HG03045 (cell line): ENCODE measurements at regions not wholly inside any gene's neighbourhood (a gene's known extent, or its start where the extent isn't known, plus 50 kb on each side); places are given as distances from the start of the nearest gene placed in this dataset.

Source experiments
- ATAC-seq: cut with Tn5 transposase; IDR thresholded peaks from one replicate; pipeline ENCODE4 v1.9.1; 2021; ENCODE audit warnings: mild to moderate bottlenecking, moderate library complexity; ENCODE audit not compliant: unreplicated experiment

DNA sequence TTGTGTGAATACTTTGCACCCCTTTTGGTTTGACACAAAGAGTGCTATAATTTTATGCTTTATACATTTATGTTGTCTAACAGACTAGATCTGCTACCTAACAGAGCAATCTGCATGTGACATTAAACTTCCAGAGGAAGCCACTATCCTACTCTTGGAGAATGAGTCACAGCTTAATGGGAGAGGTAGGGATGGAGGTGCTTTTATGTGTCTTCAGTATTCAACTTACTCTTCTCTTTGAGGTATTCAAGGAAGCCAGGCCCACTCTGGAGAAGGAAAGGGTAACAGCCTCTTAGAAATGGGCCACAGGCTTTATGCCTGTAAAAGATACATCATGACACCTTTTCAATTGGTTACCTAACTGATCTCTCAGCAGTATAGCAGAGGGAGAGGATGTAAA, 85.8 kb upstream of the NEUROD1 start:
- no peak for ATAC-seq

DNA sequence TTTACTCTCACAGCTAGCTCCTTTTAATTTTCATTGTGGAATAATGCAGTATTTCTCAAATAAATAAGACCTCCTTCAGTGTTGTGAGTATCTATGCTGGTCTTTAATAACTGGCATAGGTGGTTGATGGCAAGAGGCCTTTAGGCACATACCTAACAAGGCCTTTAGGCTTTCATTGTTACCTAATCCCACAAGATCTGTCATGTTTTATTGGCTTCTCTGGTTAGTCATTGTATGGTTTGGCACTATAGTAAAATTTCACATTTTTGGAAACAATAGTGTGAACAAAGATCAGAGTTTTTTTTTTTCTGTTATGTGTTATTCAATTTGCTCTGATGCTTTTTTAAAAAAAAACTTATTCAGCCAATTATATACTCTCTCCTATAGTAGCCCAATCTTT, 89.8 kb upstream of the NEUROD1 start:
- ATAC-seq = no peak

DNA sequence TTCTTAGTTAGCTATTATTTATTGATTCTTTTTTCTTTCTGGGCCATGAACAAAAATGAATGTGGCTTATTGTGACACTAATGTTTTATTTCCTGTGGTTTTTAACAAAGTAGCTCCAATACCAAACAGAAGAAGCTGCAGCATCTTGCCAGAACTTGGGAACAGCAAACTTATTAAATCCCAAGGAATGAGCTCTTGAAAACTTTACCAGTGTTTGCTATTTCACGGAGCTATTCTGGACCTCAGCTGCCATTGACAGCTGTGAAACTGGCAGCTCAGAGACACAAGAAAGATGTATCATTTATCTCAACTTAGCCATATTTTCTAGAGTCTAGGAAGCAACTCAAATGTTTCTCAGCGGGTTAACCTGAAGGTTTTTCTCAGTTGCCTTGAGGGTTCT, 91.0 kb upstream of the NEUROD1 start:
- ATAC-seq = no peak

DNA sequence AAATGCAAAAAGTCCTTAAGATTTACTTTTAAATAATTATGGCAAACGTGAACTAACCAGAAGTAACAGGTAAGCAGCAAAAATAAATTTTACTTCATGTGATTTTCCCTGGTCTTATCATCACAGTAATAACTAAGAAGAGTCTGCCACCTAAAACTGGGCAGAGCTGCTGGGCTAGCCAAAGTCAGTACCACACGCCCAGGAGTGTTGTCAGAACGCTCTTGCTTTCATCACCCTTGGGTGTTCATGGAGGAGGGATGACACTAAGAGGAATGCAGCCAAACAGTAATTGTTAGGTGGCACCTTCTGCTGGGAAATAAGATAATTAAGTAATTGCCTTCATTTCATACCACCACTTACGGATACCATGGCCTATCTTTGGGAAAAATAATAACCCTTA, 92.0 kb upstream of the NEUROD1 start:
- no peak for ATAC-seq

DNA sequence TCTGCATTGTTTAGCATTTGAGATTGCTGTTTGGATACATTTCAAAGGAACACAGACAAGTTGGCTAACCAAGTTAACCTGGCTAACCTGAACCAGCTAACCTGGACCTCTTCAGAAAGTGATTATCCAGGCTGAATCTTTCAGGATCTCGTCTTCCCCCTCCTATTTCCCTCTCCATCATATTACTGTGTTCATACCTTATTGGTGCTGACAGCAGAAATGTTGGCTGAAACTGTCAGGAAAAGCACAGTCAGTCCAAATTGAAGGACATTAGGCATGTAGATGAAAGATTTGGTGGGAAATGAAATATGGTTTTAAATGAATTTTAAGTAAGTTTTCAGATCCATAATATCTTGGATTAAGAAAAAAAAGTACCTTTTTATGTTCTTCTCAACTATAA, 92.5 kb upstream of the NEUROD1 start:
- no peak for ATAC-seq

DNA sequence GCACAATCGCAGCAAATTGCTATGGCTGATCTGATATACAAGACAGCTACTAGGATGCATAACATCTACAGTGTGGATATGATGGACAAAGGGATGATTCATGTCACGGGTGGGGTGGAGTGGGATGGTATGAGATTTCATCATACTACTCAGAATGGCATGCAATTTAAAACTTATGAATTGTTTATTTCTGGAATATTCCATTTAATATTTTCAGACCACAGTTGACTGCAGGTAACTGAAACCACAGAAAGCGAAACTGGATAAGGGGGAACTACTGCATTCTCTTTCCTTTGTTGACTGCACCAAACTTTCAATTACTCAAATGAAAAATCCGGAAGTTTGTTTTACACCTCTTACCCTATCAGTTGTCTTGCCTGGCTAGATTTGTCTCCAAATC, 94.4 kb upstream of the NEUROD1 start:
- ATAC-seq = peak; percentile 81

DNA sequence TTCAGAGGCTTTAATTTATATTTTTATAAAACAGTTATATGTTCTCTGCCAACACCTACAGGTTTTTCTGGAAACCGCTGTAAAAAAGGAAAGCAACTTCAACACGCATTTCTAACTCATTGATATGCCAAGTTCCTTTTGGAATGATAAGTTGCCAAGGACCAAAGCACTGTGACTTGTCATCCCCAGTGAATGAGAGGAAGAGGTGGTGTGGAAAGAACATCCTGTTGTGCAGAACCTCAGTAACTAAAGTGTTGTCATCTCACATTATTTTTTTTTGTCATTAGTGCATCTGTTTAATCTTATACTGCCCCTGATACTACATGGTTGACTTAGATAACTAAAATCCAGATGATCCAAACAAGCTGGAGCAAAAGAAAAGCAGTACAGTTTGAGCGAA, 96.0 kb upstream of the NEUROD1 start:
- ATAC-seq = no peak

DNA sequence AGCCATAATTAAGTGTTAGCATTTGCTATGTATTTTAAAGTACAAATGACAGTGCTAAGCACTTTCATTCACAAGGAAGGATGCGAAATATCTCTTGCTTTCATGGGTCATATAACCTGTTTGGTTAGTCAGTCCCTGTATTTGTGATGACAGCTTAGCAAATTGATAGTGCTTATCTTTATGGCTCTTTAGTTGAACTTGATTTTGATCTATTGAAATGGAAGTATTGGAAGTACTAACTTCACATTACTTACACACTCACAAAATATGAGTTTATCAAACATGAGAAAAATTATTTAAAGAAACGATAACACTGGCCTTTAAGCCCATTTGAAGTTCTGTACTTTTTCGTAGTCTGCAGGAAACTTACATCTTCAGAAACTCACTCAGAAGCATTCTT, 97.4 kb upstream of the NEUROD1 start:
- no peak for ATAC-seq

DNA sequence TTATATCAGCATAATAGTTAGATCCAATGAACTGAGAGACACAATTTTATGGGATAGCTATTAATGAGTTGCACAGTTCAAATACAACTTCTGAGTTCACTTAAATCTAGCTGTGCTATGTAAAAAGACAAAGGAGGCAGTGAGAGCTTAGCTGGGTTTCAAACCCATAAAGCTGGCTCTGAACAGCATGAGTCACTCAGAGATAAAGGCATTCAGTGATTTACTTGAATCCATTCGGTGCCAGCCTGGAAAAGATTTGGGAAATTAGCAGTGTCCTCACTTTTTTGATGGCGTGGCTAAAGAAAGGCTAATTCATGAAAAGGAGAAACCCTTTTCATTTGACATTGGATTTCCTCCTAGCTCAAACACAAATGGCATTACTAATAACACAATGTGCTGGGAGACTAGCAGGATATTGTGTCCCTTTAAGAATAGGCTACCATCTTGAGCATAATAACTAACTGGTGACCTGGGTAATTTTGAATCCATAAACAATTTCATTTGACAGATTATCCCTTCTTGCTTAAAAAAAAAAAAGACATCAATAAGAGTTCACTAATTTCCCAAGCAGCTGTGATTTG, 98.4 kb upstream of the NEUROD1 start:
- no peak for ATAC-seq

DNA sequence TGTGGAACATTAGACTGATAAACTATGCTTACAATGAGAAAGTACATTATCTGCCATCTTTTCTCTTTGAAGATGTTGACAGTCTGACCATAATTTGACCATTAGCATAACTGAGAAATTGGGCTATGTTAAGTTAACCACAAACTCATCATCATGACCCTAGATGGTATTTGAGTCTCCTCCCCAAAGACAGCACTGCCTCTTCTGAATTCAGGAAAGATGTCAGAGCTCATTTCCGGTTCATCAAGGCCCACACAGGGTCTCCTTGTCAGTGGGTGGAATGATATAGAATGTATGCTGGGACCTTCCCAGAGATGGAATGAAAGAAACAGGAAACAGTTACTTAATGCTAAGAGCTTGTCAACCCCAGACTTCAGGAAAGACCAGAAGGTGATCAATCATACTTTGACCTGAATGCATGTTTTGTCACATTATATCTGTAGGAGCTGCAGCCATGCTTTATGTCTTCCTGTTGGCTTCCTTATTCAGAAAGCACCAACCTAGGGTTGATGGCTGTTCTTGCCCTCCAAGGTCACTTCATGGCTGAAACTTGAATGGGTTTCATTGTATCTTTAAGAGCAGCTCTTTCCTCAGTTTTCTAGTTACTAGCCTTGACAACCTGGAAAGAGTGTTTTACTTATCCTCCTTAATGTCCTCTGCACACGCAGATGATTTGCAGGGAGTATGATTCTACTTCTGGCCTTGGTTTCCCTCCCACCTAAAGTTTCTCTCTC, 99.1 kb upstream of the NEUROD1 start:
- no peak for ATAC-seq

DNA sequence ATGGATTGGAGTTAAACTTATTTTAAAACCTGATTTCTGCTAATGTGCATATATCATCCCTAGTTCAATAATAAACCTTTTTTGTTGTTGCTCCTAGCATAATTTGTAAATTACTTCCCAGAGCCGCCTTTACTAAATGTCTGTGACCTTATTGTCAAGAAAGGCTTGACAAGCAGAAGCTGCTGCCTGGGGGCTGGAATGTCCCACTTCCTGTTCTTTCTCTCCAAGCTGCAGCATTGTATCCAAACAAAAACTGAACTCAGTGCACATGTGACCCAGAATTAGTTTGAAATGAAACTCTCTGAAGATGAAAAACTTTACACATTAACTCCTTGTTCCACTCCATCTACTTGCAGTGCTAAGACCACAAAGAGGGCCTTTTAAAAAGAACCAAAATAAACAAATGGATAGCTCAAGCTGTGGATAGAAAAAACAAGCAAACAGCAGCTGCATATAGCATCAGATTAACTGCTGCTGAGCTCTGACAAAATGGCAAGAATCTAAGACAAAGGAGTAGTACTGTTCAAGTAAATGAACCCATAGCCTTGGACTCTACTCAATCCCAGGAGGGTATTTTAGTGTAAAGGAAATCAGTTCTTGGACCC, 99.8 kb upstream of the NEUROD1 start:
- no peak for ATAC-seq

DNA sequence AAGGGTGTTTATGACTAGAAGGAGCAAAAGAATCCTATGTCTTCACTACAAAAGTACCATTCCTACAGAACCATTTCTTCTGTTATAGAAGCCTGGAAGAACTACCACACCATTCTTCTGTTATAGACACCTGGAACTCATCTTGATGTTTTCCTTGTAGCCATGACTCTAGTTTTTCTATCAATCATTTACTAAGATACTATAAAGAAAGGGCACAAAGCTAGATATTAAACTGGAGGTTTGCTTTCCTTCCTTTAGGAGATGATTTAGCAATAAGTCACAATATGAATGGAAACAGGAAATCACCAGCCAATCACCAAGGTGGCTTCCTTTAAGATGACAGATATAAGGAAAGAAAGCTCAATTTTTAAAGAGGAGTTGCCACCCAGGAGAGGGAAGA, 100.3 kb upstream of the NEUROD1 start:
- ATAC-seq = no peak

DNA sequence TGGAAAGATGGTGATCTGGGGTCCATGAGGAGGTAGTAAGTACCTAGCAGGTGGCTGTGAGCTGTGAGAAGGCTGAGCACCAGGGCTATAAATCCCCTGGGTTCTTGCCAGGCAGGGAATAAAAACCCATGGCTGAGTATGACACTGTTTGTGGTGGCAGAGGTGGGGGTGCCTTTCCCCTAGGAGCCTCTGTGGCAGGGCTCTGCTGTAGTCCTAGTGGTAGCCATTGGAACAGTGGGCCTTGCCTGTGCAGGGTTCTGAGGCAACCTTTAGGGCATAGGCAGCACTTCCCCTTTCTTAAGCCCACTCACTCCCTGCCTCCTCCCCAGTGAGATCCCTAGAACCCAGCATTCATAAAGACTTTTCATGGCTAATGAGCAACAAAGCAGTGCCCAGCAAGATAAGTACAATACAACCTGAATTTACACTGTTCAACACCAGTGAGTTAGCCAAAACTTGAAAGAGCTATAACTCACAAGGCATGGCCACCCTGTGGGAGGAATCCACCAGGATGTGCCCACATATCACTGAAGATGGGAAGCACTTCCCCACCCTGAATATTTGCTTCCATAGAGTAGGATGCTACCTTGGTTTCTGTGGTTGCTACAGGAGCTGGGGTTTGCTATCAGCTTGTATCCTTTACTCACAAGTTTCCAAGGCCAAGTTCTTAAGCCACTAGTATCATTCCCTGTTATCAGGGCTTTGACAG, 100.9 kb upstream of the NEUROD1 start:
- no peak for ATAC-seq

DNA sequence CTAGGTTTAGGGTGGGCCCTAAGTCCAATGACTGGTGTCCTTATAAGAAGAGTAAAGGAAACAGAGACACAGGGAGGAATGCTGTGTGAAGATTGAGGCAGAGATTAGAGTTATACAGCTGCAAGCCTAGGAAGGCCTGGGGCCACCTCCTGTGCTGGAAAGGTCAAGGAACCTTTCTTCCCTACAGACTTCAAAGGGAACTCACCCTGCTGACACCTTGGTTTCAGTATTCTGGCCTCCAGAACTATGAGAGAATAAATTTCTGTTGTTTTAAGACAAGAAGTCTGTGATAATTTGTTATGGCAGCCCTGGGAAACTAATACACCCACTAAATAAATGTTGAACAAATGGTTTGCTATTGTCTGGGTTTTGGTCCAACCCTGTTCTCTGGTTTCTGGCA, 102.3 kb upstream of the NEUROD1 start:
- ATAC-seq = no peak

DNA sequence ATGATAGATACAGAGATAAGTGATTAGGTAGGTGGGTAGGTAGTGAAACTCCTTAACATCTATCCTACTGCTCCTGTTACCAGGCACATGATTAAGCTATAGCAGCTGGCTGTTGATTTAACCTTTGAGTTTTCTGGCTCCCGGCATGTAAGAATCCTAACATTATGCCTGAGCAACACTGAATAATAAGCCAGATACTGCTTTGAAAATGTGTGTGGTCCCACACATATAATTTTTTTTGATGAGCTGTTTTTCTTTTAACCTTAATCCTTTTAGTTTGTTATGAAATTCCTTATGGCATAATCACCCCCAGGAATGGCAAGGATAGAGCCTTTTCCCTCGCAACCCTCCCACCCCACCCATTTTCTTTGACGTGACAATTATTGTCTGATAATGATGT, 104.2 kb upstream of the NEUROD1 start:
- no peak for ATAC-seq

DNA sequence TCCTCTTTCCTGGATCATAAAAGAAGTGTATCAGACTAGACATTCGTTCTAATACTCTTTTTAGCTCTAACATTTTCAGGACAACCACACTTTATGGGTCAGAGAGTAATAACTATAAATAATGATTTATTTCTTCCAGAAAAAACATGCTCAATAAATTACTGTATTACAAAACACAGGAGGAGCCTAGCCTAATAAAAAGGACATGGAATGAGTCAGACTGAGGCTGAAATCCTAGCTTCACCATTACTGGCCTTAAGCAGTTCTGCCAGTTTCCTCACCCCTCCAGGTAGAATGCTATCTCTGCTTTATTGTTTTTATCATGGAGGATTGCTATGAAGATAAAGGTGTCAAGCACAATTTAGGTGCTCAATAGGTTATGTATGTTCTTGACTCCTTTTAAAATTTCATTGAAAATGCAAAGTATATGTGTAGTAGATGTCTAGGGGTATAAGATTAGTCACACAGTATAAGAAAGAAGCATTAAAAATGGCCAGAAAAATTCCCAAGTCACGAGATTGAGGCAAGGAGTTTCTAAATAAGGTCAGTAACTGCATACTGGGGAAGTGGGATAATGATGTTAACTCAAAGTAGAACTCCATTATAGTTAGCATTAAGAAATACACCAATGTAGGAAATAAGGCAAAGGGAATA, 105.5 kb upstream of the NEUROD1 start:
- no peak for ATAC-seq

DNA sequence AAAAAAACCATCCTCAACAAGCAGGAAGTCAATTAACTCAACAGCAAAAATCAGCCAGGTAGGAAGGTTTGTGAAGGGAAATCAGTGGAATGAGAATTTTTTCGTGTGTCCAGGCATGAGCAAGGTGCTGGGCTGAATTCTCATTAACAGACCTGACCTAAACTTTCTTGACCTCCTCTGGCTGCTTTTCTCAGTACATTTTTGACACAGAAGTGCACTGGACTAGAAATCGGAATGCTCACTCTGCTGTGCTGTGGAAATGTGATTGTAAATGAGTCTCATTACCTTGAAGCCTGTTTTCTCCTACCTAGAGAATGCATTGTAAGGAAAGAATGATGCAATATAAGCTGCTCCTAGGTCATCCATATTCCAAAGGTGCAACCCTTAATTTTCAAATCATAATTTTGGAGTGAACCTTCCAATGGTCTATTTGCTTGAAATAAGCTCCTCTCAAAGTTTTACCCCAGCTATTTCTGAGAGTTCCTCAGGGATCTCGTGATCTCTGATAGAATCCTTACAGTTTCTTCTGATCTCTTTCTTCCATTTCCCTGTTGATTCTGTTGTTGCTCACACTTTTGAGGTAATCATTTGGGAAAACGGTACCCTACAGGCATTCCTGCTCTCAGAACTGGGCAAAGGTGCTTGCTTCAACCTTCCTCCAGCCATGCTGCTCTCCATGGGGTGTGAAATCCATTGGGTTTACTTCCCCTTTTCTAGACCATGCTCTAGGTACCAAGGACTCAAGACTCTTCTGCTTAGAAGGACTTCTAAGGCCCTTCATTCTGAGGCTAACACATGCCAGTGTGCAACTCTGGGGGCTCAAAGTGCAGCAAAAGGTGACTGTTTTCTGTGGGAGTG, 104.9 kb upstream of the ITPRID2 start:
- ATAC-seq = no peak

DNA sequence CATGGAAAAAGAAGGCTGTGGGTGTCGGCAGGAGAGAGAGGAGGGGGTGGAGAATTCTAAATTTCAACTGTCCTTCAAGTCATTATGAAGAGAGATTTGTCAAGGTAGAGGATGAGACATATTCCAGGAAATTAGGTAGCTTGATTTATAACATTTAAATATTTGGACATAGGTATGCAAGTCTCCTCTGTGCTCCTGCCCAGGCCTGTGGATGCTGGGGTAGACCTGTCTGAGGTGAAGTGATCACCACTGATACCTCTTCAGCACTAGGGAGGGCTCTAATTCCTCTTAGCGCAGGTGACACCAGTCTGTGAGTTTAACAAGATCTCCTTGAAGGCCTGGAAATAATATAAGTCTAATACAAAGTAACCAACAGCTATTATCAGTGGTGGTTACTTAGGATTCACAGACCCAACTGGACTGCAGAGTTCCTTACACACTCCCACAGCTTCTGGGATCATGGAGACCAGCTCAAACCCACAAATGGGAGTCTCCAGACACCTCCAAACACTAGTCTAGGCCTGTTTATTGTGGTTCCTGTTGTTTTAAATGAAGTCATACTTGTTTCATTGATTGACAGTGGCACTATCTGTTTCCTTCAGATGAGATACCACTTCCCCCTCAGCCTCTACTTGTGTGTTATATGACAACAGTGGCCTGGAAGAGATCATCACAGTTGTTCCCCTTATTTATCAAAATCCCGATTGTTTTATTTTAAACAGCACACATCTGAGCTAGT, 104.1 kb upstream of the ITPRID2 start:
- ATAC-seq = no peak

DNA sequence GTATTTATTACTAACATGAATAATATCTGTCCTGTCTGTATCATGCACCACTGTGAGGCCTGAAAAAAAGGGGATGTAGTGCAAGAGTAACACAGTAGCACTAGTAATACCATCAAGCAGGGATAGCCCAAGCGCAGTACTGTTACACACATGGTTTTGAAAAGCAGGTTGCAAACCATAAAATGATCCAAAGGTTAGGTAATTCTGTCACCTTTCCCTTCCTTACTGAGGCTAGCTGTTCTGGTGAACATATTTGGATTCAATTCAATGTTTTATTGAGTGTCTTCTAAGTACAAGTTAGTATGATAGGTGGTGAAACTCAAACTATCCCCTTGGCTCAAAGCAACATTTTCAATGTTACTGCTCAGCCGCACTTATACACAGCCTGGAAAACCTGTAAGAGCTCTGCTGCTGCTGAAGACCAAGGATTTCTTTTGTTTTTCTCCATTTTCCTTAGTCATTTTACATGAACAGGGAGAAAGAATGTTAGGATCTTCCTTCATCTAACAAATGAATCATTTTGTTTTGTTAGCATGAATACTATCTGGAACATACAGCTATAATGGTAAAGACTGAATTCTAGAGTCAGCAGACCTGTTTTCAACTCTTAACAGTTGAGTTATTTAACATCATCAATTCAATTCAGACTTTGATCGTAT, 102.5 kb upstream of the ITPRID2 start:
- no peak for ATAC-seq
